ENCODE measurements at regions not wholly inside any gene's neighbourhood (a gene's known extent, or its start where the extent isn't known, plus 50 kb on each side); places are given as distances from the start of the nearest gene placed in this dataset.

DNA sequence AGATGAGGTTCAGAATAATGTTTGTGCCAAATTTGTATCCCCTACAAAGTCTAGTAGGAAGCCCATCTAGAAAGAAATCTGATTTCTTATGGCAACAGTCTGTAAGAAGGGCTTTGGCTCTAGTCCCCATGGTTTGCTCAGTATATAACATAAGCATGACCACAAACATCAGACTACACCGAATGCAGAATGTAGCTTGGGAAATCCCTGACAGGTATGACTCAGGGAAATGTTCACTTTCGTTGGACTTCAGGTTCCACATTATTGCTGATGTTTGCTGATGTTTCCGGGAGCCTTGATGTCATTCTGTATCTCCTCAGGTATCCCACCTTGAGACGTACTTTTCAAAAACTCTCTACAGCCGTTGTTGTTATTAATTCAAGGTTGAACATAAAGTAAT is 304.4 kb upstream of the TGFBR2 start:
- Histone ChIP-seq H3K4me3 (ENCODE audit: low read length) (no peak overlapping the region), H3K9me3 (replicated peaks; ENCODE audit: control insufficient read depth, low read depth, low read length) (peaks cover 5% of the 10 kb centered on the region), H3K27ac (ENCODE audit: low read length) (no peak overlapping the region), H3K4me1 (ENCODE audit: control insufficient read depth, insufficient read depth, low read length) (no peaks in the 10 kb centered on the region), H3K36me3 (ENCODE audit: control insufficient read depth, insufficient read depth, low read length) (no peaks in the 10 kb centered on the region), H3K27me3 (ENCODE audit: control insufficient read depth, insufficient read depth, low read length) (no peaks in the 10 kb centered on the region)
- WGBS (ENCODE audit: insufficient coverage), result 0% methylated on average over 1 of the region's 5 CpGs
- no peak for DNase-seq

DNA sequence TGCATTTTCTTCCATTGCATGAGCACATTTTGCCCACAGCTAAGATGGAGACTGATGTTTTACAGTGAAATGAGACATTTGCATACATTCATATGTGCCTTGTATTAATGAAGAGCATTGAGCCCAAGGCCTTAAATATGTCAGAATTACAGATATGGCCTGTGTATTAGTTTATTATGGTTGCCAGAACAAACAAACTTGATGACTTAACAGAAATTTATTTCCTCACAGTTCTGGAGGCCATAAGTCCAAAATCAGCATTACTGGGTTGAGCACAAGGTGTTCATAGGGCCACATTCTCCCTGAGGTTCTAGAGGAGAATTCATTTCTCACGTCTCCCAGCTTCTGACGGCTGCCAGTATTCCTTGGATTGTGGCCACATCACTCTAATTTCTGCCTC is 302.6 kb upstream of the TGFBR2 start:
- WGBS (ENCODE audit: insufficient coverage), result 83% methylated on average over 2 of the region's 2 CpGs
- H3K4me3 ChIP-seq (ENCODE audit: low read length), result no peak overlapping the region
- H3K36me3 ChIP-seq (ENCODE audit: control insufficient read depth, insufficient read depth, low read length), result no peaks in the 10 kb centered on the region
- H3K27ac ChIP-seq (ENCODE audit: low read length), result no peak overlapping the region
- H3K4me1 ChIP-seq (ENCODE audit: control insufficient read depth, insufficient read depth, low read length), result no peaks in the 10 kb centered on the region
- H3K9me3 ChIP-seq (replicated peaks; ENCODE audit: control insufficient read depth, low read depth, low read length), result peaks cover 5% of the 10 kb centered on the region
- no peak for DNase-seq
- no peaks in the 10 kb centered on the region for H3K27me3 ChIP-seq (ENCODE audit: control insufficient read depth, insufficient read depth, low read length)

DNA sequence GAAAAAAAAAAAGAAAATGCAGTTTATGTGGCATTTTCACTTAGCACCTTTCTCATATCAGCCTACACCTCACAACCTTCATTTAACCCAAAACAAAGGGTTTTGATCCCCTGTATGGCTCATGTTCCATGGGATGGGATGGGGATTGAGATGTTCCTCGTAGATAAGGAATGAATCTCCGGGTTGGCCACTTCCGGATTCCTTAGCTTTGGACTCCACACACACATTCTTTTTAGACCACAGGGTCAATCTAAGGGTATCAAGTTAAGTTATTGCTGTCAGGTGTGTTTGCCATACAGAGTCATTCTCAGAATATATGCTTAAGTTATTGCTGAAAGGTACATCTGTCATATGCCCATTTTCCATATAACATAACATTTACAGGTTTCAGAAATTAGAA is 301.4 kb upstream of the TGFBR2 start:
- no peaks in the 10 kb centered on the region for H3K27me3 ChIP-seq (ENCODE audit: control insufficient read depth, insufficient read depth, low read length)
- H3K4me1 ChIP-seq (ENCODE audit: control insufficient read depth, insufficient read depth, low read length), result no peaks in the 10 kb centered on the region
- DNase-seq, result no peak
- no peak overlapping the region for H3K4me3 ChIP-seq (ENCODE audit: low read length)
- whole genome bisulfite sequencing (ENCODE audit: insufficient coverage), result no CpG with 5 or more reads among the region's 3 CpGs
- H3K36me3 ChIP-seq (ENCODE audit: control insufficient read depth, insufficient read depth, low read length), result no peaks in the 10 kb centered on the region
- no peak overlapping the region for H3K27ac ChIP-seq (ENCODE audit: low read length)
- peaks cover 5% of the 10 kb centered on the region for H3K9me3 ChIP-seq (replicated peaks; ENCODE audit: control insufficient read depth, low read depth, low read length)

- Histone ChIP-seq H3K27ac (ENCODE audit: low read length) (no peak overlapping the region), H3K27me3 (ENCODE audit: control insufficient read depth, insufficient read depth, low read length) (no peaks in the 10 kb centered on the region), H3K9me3 (replicated peaks; ENCODE audit: control insufficient read depth, low read depth, low read length) (peaks cover 5% of the 10 kb centered on the region), H3K4me3 (ENCODE audit: low read length) (no peak overlapping the region), H3K4me1 (ENCODE audit: control insufficient read depth, insufficient read depth, low read length) (no peaks in the 10 kb centered on the region), H3K36me3 (ENCODE audit: control insufficient read depth, insufficient read depth, low read length) (no peaks in the 10 kb centered on the region)
- no peak for DNase-seq
- 57% methylated on average over 1 of the region's 3 CpGs for WGBS (ENCODE audit: insufficient coverage)
These were observed 299.5 kb upstream of the TGFBR2 start for GRCh38 chr3:30306896-30307295.

- H3K4me3 ChIP-seq (ENCODE audit: low read length), result no peak overlapping the region
- H3K27ac ChIP-seq (ENCODE audit: low read length), result no peak overlapping the region
- H3K4me1 ChIP-seq (ENCODE audit: control insufficient read depth, insufficient read depth, low read length), result no peaks in the 10 kb centered on the region
- no peaks in the 10 kb centered on the region for H3K36me3 ChIP-seq (ENCODE audit: control insufficient read depth, insufficient read depth, low read length)
- H3K27me3 ChIP-seq (ENCODE audit: control insufficient read depth, insufficient read depth, low read length), result no peaks in the 10 kb centered on the region
- no peak for DNase-seq
- H3K9me3 ChIP-seq (replicated peaks; ENCODE audit: control insufficient read depth, low read depth, low read length), result peaks cover 5% of the 10 kb centered on the region
These were observed 298.9 kb upstream of the TGFBR2 start for GRCh38 chr3:30307372-30307950.

DNA sequence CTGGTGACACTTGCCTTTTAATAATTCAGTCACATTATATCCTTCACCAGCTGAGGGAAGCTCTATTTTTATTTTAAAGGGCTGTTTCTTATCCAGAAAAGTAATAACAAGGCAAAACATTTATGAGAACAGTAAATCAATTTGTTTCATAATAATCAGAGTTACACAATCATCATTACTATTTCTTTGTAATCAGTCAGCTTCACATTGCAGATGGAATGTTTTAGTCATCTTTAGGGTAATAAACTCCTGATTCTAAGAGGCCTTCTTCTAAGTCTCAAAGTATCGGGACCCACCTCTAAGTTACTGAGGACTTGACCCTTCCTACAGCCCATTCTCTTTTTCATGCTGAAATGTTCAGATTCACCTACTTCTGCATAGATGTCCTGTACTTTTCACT is 298.3 kb upstream of the TGFBR2 start:
- Histone ChIP-seq H3K4me3 (ENCODE audit: low read length) (no peak overlapping the region), H3K27ac (ENCODE audit: low read length) (no peak overlapping the region), H3K9me3 (replicated peaks; ENCODE audit: control insufficient read depth, low read depth, low read length) (peaks cover 5% of the 10 kb centered on the region), H3K27me3 (ENCODE audit: control insufficient read depth, insufficient read depth, low read length) (no peaks in the 10 kb centered on the region), H3K36me3 (ENCODE audit: control insufficient read depth, insufficient read depth, low read length) (no peaks in the 10 kb centered on the region), H3K4me1 (ENCODE audit: control insufficient read depth, insufficient read depth, low read length) (no peaks in the 10 kb centered on the region)
- WGBS (ENCODE audit: insufficient coverage), result 80% methylated on average over 1 of the region's 1 CpG
- DNase-seq, result no peak

GRCh38 chr3:30309961-30310954 is 296.1 kb upstream of the TGFBR2 start:
- Histone ChIP-seq H3K9me3 (replicated peaks; ENCODE audit: control insufficient read depth, low read depth, low read length) (no peaks in the 10 kb centered on the region), H3K27me3 (ENCODE audit: control insufficient read depth, insufficient read depth, low read length) (no peaks in the 10 kb centered on the region), H3K4me1 (ENCODE audit: control insufficient read depth, insufficient read depth, low read length) (no peaks in the 10 kb centered on the region), H3K27ac (ENCODE audit: low read length) (no peak overlapping the region), H3K36me3 (ENCODE audit: control insufficient read depth, insufficient read depth, low read length) (no peaks in the 10 kb centered on the region), H3K4me3 (ENCODE audit: low read length) (no peak overlapping the region)
- no CpG with 5 or more reads among the region's 2 CpGs for WGBS (ENCODE audit: insufficient coverage)
- DNase-seq, result peak; percentile 41

DNA sequence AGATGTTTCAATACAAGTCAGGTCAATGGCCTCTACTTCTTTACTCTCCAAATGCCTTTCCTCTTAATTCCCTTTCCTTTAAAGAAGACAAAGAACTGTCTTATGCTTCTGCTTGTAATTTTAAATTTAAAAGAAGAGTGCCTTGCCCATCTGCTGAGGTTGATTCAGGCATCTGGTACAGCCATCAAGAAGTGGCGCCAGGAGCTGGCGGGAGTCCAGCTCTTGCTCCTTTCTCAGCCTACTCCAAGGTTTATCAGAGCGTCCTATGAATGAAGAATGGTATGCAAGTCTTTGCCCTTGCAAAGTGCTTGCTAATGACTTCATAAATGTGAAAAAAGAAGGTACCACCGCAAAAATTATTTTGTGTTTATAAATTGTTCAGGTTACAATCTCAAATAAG is 294.6 kb upstream of the TGFBR2 start:
- no CpG with 5 or more reads among the region's 4 CpGs for WGBS (ENCODE audit: insufficient coverage)

DNA sequence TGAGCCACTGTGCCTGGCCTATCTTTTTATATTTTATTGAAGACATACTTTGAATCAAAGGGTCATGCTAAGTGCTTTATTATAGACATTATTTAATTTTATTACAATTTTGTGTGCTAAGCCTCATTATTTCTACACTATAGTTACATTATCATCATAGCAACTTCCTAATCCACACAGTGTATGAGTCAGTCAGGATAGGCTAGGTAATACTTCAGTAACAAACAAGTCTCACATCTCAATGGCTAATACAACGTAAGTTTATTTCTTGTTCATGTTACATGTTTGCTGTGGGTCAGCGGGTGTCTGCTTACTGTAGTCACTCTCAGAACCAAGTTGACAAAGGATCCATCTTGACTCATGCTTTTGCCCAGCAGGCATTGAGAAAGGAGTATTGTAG is 292.6 kb upstream of the TGFBR2 start:
- Histone ChIP-seq H3K4me1 (ENCODE audit: control insufficient read depth, insufficient read depth, low read length) (no peaks in the 10 kb centered on the region), H3K27me3 (ENCODE audit: control insufficient read depth, insufficient read depth, low read length) (no peaks in the 10 kb centered on the region), H3K36me3 (ENCODE audit: control insufficient read depth, insufficient read depth, low read length) (no peaks in the 10 kb centered on the region), H3K4me3 (ENCODE audit: low read length) (no peak overlapping the region), H3K27ac (ENCODE audit: low read length) (no peak overlapping the region), H3K9me3 (replicated peaks; ENCODE audit: control insufficient read depth, low read depth, low read length) (peaks cover 5% of the 10 kb centered on the region)
- DNase-seq, result no peak
- 100% methylated on average over 1 of the region's 2 CpGs for WGBS (ENCODE audit: insufficient coverage)

More for the DNA sequence above, 294.6 kb upstream of the TGFBR2 start:
- H3K27ac ChIP-seq (ENCODE audit: low read length), result no peak overlapping the region
- no peaks in the 10 kb centered on the region for H3K27me3 ChIP-seq (ENCODE audit: control insufficient read depth, insufficient read depth, low read length)
- DNase-seq, result peak; percentile 53
- H3K9me3 ChIP-seq (replicated peaks; ENCODE audit: control insufficient read depth, low read depth, low read length), result peaks cover 2% of the 10 kb centered on the region
- no peaks in the 10 kb centered on the region for H3K4me1 ChIP-seq (ENCODE audit: control insufficient read depth, insufficient read depth, low read length)
- H3K4me3 ChIP-seq (ENCODE audit: low read length), result no peak overlapping the region
- no peaks in the 10 kb centered on the region for H3K36me3 ChIP-seq (ENCODE audit: control insufficient read depth, insufficient read depth, low read length)

DNA sequence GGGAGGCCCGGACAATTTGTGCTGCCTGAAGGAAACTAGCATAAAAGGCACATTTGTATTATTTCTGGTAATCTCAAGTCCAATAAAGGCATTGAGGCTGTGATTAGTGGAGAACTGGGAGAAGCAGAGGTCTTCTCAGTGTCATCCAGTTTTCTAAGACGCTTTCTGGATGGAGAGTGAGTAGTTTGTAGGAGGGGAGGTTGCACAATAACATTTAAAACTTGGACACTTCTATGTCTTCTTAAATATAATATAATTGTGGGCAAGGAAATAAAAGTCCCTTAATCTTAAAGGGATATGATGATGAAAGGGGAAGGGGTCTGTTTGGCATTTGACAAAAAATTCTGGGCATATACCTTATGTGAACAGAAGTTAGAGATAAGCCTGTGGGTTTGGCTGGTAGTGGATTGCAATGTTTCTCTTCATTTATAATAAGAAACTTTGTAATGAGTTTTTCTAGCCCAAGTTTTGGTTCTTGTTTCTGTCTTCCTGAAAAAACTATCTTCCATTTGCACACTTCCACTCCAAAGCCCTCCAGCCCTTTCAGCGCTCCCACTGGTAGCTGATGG is 291.6 kb upstream of the TGFBR2 start:
- Histone ChIP-seq H3K27ac (ENCODE audit: low read length) (no peak overlapping the region), H3K4me1 (ENCODE audit: control insufficient read depth, insufficient read depth, low read length) (no peaks in the 10 kb centered on the region), H3K36me3 (ENCODE audit: control insufficient read depth, insufficient read depth, low read length) (no peaks in the 10 kb centered on the region), H3K27me3 (ENCODE audit: control insufficient read depth, insufficient read depth, low read length) (no peaks in the 10 kb centered on the region), H3K9me3 (replicated peaks; ENCODE audit: control insufficient read depth, low read depth, low read length) (peaks cover 5% of the 10 kb centered on the region), H3K4me3 (ENCODE audit: low read length) (no peak overlapping the region)
- DNase-seq, result no peak
- WGBS (ENCODE audit: insufficient coverage), result no CpG with 5 or more reads among the region's 3 CpGs
